HTR-8/SVneo (cell line): ENCODE measurements at regions not wholly inside any gene's neighbourhood (a gene's known extent, or its start where the extent isn't known, plus 50 kb on each side); places are given as distances from the start of the nearest gene placed in this dataset.

ENCODE experiments used
- DNase-seq: peaks from one replicate; pipeline ENCODE4 v3.0.0; 2011; ENCODE audit warnings: low spot score, mixed read lengths; ENCODE audit not compliant: insufficient read length
- FAIRE-seq: peaks from 2 replicates; lab custom pipeline; 2011; peaks lifted over from hg19 to GRCh38; lab: Jason Lieb, UNC

DNA sequence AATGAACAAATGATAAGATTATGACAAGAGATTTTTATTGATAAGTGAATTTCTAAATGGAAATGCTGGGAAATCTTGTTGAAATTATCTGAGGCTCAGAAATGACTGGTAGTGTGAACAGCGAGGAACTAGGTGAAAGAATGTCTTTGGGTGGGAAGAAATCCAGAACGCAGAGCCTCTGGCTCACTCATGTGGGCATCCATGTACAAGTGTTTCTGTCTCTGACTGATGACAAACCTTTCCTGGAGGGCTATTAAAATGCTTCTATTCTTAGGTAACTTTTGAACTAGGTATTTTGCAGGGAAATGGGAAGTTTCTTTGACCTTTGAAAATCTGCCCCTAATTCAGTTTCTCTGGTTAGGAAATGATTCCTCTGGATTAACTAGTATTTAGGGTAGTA is 598.6 kb downstream of the SLC4A3 start:
- DNase-seq (no peak), FAIRE-seq (no peak)

DNA sequence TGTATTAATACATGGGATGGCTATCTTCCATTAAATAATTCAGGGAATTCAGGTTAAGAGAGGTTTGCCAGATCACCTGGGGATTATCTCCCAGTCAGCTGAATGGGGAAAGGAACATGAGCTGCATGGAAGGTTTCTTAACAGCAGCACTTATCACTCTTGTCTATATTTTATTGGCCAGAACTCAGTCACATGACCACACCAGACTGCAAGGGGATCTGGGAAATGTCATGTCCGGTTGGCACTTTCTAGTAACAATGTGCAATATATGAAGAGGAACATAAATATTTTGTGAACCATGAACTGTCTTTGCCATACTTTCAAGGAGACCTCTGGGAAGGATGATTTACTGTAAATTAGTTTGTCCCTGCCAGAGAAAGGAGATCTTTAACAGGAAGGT is 599.1 kb downstream of the SLC4A3 start:
- no peak for FAIRE-seq
- DNase-seq: no peak

DNA sequence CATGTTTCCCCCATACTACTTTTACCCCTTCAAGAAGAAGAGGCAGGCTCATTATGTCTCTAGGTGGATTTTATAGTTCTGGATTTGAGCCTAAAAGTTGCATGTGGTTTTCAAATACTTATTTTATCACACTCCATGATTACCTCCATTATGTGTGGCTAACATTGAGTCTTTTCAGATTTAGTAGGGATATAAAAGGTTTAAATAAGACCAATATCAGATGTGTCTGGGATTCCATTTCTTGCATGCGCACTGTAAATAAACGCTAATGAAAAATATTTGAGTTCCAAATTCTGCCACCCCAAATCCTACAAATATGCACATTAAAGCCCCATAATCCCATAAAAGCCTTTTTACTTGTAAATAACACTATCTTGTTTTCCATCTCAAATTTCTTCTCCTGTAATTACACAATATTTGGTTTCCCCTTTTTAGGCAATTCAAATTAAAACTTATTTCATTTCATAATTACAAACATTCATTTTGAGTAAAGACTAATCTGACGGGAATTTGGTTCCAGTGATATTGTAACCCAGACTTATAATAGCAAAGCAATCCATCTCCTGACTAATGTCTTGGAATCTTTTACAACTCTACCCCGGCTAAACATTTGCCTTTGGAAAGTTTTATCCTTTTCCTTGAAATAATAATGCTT is 600.0 kb downstream of the SLC4A3 start:
- FAIRE-seq (no peak), DNase-seq (no peak)

GRCh38 chr2:220228310-220229006 is 601.0 kb downstream of the SLC4A3 start:
- FAIRE-seq (peak; percentile 96), DNase-seq (peak; percentile 81)

DNA sequence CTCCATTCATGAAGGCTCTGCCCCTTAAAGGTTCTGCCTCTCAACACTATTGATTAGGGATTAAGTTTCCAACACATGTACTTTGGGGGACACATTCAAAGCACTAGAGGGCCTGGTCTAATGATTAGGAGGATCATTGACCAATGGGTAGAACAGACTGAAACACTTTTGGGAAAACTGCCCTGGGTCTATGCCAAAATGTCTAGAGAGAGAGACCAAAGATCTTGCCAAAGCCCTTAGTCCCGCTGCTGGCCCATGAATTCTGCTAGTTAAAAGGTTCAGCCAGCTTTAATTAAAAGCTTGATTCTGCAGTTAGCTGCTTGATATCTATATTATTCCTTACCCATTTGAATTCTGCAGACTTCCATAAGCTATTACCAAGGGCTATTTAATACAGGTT is 613.2 kb downstream of the SLC4A3 start:
- no peak for DNase-seq
- FAIRE-seq: no peak

GRCh38 chr2:220241423-220241822 is 614.0 kb downstream of the SLC4A3 start:
- DNase-seq (no peak), FAIRE-seq (no peak)

GRCh38 chr2:220243571-220243970 is 616.1 kb downstream of the SLC4A3 start:
- FAIRE-seq: no peak
- DNase-seq: no peak

- no peak for FAIRE-seq
These were observed 619.0 kb downstream of the SLC4A3 start for GRCh38 chr2:220246386-220246785.

DNA sequence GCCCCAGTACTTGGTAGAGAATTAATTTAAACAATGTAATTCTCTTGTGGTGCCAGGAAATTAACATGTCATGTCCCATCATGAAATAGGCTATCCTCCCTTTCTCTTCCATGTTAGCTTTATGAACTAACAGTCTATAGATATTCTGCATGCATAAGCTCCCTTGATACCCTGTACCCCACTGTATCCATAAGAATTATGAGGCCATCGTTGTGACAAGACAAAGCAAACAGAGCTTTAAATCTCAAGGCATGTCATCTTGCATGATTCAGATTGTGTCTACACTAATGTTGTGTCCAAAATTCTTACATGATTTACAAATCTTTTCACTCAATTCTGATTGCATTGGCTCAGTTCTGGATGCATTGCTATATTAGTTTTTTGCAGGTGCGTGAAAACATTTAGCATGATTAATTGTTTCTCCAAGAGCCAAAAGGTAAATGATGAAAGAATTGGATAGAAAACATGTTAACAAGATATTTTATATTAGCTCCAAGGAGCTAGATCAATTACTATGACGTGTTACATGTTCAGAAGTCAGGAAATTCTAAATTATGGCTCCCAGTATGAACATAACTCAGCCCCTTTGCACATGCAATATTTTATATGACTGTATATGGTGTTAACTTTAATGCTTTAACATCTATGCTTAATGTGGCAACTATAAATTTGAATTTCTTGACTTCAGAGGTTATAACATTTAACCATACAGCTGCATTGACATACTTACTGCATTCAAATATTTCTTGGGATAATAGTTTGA is 620.3 kb downstream of the SLC4A3 start:
- FAIRE-seq (no peak), DNase-seq (no peak)

More at GRCh38 chr2:220246386-220246785, 619.0 kb downstream of the SLC4A3 start:
- no peak for DNase-seq

- no peak for DNase-seq
- no peak for FAIRE-seq
These were observed 632.2 kb downstream of the SLC4A3 start for GRCh38 chr2:220259662-220260061.

- DNase-seq: no peak
- FAIRE-seq: no peak
These were observed 635.9 kb downstream of the SLC4A3 start for GRCh38 chr2:220263300-220263699.

DNA sequence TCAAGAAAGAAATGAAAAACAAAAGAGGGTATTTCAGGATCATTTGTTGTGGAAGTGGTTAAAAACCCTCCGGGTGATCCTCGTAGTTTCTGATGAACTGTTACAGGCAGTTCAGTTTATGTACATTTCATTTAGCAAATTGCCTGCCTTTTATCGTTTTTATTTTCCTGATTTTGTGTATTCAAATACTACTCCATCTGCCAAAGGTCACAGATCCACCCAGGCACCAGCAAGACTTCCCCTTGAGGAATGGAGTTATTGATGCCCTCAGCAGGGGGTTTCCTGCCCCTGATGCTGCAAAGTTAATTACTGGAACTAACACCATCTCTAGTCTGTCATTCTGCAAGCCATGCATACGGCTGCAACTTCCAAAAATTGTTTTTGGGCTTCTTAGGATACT is 641.9 kb downstream of the SLC4A3 start:
- no peak for FAIRE-seq
- DNase-seq: no peak

DNA sequence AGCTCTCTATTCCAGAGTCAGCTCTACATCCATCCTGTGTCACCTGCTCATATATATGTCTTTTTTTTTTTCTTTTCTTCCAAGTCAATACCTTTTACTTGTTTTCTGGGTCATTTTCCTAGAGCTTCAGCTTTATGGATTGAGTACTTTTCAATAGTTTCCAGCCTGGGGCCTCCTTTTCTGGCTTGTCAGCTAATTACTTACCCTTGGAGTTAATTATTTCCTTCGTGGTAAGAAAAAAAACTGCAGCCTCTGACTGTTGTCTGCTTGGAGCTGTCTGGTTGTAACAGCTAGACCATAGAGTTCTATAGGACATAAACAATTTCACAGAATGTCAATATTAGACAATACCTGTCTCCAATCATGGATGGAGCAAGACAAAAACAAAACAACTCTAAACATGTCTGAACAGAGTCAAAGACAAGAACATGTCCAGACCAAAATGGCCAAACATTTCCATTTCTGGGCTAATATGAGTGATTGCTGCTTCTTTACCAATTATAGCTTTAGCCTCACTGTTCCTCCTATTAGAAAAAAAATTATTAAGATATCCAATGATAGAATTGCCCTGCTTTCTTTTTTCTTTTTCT is 643.1 kb downstream of the SLC4A3 start:
- no peak for DNase-seq

GRCh38 chr2:220272656-220273055 is 645.2 kb downstream of the SLC4A3 start:
- no peak for DNase-seq
- FAIRE-seq: no peak

More for the DNA sequence above, 643.1 kb downstream of the SLC4A3 start:
- no peak for FAIRE-seq

DNA sequence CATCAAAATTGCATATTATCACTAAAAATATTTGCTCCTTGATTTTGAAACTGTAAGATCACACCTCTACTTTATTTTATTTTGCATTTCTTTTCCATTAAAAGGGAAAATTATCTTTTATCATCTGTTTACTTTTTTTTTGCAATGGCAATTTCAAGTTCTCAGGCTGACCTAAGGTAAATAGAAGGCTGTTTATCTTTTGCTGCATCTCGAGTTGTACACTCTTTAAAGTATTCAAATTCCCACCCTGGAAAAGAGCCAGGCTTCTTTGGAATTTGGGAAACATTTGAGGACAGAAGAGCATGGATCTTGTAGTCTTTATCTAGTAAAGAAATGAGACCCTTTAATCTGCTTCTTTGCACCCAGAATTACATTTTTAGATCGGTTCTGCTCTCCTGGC is 645.7 kb downstream of the SLC4A3 start:
- DNase-seq: no peak
- FAIRE-seq: no peak

- DNase-seq (peak; percentile 28), FAIRE-seq (no peak)
These were observed 648.0 kb downstream of the SLC4A3 start for GRCh38 chr2:220275454-220275853.

GRCh38 chr2:220276741-220277444 is 649.5 kb downstream of the SLC4A3 start:
- DNase-seq: no peak

GRCh38 chr2:220277445-220277975 is 650.1 kb downstream of the SLC4A3 start:
- FAIRE-seq: no peak
- no peak for DNase-seq

More at GRCh38 chr2:220276741-220277444, 649.5 kb downstream of the SLC4A3 start:
- FAIRE-seq: no peak

DNA sequence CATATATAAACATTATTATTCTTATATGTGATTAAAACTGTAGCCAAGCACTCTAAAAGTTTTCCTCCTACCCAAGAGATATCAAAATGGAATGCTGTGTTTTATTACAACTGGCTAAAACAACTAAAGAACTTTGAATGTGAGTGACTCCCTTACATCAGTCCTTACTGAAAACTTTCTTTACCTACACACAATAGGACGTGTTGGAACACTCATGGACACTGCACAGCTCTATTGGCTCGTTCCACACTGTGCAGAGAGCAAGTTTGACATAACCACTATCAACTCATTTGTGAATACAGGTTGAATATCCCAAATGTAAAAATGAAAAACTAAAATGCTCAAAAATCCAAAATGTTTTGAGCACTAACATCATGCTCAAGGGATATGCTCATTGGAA is 650.6 kb downstream of the SLC4A3 start:
- no peak for FAIRE-seq
- no peak for DNase-seq

GRCh38 chr2:220279372-220279771 is 651.9 kb downstream of the SLC4A3 start:
- FAIRE-seq (no peak), DNase-seq (peak; percentile 48)
